ENCODE measurements at regions not wholly inside any gene's neighbourhood (a gene's known extent, or its start where the extent isn't known, plus 50 kb on each side); places are given as distances from the start of the nearest gene placed in this dataset.
A peak's percentile ranks its signal among the peaks of the same experiment; 100 is the strongest.

- Histone ChIP-seq H3K36me3 (no peaks in the 10 kb centered on the region), H3K9me3 (no peaks in the 10 kb centered on the region), H3K27me3 (no peaks in the 10 kb centered on the region), H3K27ac (no peak overlapping the region), H3K4me1 (no peaks in the 10 kb centered on the region), H3K4me3 (no peak overlapping the region)
- DNase-seq (ENCODE audit: low spot score): no peak
- no peak for TF ChIP-seq CTCF (IDR thresholded peaks at IDR 0.05)
Measured at GRCh38 chr17:68184816-68185436, 62.9 kb upstream of the AMZ2 start.

- no peaks in the 10 kb centered on the region for H3K9me3 ChIP-seq
- no peaks in the 10 kb centered on the region for H3K4me1 ChIP-seq
- no peak overlapping the region for H3K4me3 ChIP-seq
- H3K36me3 ChIP-seq: no peaks in the 10 kb centered on the region
- TF ChIP-seq CTCF (IDR thresholded peaks at IDR 0.05): no peak
- no peaks in the 10 kb centered on the region for H3K27me3 ChIP-seq
- H3K27ac ChIP-seq: no peak overlapping the region
- DNase-seq (ENCODE audit: low spot score): no peak
Measured at GRCh38 chr17:68185820-68186219, 62.0 kb upstream of the AMZ2 start.

- H3K27me3 ChIP-seq: no peaks in the 10 kb centered on the region
- H3K9me3 ChIP-seq: no peaks in the 10 kb centered on the region
- TF ChIP-seq CTCF (IDR thresholded peaks at IDR 0.05): no peak
- no peak overlapping the region for H3K27ac ChIP-seq
- DNase-seq (ENCODE audit: low spot score): no peak
- no peaks in the 10 kb centered on the region for H3K4me1 ChIP-seq
- H3K36me3 ChIP-seq: no peaks in the 10 kb centered on the region
- H3K4me3 ChIP-seq: no peak overlapping the region
Measured at GRCh38 chr17:68190495-68190894, 57.3 kb upstream of the AMZ2 start.

GRCh38 chr17:68195667-68196393, 52.0 kb upstream of the AMZ2 start:
- TF ChIP-seq CTCF (IDR thresholded peaks at IDR 0.05): no peak
- Histone ChIP-seq H3K36me3 (no peaks in the 10 kb centered on the region), H3K4me1 (peaks cover 0 to 51% of the 10 kb centered on the region in 2 donors), H3K27ac (no peak overlapping the region), H3K9me3 (no peaks in the 10 kb centered on the region), H3K27me3 (peaks cover 11 to 38% of the 10 kb centered on the region in 2 donors), H3K4me3 (peak overlapping the region; percentile 37 to 53)
- DNase-seq (ENCODE audit: low spot score): no peak

- DNase-seq (ENCODE audit: low spot score): no peak
- H3K36me3 ChIP-seq: no peaks in the 10 kb centered on the region
- H3K9me3 ChIP-seq: no peaks in the 10 kb centered on the region
- H3K4me3 ChIP-seq: peak overlapping the region; percentile 37 to 53
- no peak overlapping the region for H3K27ac ChIP-seq
- H3K4me1 ChIP-seq: peaks cover 0 to 56% of the 10 kb centered on the region in 2 donors
- H3K27me3 ChIP-seq: peaks cover 11 to 38% of the 10 kb centered on the region in 2 donors
- no peak for TF ChIP-seq CTCF (IDR thresholded peaks at IDR 0.05)
Measured at GRCh38 chr17:68196394-68197090, 51.3 kb upstream of the AMZ2 start.

Data from right atrium auricular region (tissue), 2 donors.